SHP77 (cell line): ENCODE measurements at regions not wholly inside any gene's neighbourhood (a gene's known extent, or its start where the extent isn't known, plus 50 kb on each side); places are given as distances from the start of the nearest gene placed in this dataset.
A peak's percentile ranks its signal among the peaks of the same experiment; 100 is the strongest.

Experiments used
- DNase-seq, 2 experiments: peaks; one replicate each; lab custom pipeline; 2025; lab: John Stamatoyannopoulos, UW

DNA sequence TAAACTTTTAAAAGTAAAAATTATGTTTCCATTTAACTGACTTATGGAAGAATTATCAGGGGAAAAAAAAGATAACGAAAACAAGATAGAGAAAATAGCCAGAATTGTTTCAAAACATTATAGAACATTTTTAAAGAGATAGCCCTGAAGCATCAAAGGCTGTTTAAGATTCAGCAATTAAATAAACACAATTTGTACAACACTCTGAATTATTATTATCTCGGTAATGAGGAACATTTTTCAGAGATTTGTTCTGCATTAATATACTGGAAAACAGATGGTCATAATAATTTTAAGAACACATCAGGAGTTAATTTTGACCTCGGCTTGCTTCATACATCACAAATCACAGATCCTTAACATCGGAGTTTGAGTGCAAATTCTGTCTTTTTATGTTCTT is 643.8 kb downstream of the SORCS1 start:
- DNase-seq: no peak

DNA sequence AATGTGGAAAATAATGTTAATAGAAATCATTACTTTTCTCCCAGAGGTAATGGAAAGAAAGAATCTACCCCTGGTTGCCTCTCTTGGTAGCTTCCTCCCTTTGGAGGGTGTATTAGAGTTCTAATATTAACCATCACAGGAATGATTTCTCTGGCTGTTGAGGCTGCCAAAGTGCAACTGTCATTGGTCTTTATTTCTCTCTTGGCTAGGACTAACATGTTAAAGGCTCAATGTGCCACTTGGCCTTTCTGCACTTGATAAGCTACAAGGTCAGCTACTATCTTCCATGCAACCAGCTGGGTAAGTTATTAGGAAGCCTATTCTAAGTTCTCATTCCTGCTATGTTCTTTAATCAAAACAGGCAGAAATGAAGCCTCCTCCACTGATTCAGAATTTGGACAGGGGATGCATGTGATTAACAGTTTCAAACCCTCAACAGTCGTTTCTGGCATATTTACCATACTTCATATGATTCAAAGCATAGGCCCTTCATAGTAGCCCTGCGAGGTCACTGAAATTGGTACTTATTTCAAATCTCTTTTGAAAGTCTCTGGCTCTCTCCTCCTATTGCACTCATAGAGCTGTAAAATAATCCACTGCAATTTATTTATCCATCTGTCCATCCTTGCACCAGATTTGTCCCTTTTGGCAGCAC is 645.0 kb downstream of the SORCS1 start:
- no peak for DNase-seq

DNA sequence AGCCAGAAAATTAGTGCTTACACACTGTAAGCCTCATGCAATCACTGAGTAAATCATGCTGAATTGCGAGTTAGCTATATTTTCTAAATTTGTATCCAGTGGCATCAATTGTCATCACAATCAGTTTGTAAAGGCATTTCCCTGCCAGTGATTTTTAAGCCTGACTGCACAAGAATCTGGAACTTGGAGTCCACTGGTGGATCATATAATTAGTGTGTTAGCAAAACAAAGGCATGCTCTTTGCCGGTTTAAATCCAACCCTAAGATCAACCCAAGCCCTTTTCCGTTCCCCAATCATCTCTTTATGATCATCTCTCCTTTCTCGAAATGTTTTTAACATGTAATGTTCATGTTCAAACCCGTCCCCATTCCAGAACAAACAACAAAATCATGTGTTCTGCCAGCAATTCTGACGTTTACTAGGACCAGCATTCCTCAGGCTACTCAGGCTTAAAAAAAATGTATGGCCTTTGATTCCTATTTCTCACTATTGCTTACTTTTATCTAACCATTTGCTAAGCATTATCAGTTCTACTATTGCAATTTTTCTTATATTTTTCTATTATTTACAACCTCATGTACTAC is 649.2 kb downstream of the SORCS1 start:
- no peak for DNase-seq

DNA sequence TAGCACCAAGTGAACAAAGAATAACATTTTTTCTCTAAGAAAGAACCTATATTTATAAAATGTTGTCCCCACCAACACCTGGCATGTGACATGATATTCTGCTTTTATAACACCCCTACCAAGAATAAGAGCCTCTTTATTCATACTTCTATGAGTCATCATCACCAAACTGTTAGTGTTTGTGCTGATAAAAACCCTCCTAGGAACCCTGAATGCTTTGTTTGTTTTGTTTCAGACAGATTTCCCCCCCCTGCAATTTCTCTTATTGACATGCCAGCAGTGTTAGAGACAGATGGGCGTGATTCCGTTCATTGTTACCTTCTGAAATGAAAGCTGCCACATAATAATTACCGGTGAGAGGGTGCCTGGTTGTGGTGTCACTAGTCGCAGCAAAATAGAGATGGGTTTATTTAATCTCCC is 651.1 kb downstream of the SORCS1 start:
- DNase-seq: peak; percentile 0 to 9

DNA sequence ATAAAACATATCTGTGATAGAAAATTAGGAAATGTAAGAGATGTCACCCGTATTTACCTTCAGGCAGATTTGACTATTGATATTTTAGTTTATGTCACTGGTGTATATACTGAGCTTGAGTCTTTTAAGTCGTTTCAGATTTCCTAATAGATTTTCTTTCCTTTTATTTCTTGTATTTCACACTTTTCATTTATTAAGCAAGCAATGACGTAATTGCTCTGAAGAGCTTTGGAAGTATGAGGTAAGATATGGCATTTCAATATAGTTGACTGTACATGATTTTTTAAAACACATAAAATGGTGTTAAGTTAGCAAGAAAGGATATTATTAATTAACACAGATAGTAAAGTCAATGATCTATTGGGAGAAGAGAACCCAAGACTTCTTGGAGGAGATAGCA is 652.6 kb downstream of the SORCS1 start:
- no peak for DNase-seq

DNA sequence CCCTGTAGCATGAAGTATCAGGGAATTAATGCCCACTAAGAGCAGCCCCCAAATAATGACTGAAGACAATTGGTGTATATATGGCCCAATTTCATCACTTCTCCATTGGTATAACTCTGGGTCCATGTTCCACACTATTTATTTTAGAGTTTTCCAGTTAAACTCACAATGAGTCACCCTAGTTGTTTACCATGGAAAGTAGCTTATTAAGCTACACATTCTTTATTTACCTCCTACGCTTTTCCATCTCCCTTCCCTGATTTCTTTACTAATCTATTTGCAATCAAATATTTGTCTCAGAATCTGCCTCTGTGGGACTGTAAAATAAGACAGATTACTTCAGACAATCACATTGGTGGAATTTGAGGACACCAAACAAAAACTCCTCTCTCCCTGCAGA is 655.6 kb downstream of the SORCS1 start:
- DNase-seq: no peak

DNA sequence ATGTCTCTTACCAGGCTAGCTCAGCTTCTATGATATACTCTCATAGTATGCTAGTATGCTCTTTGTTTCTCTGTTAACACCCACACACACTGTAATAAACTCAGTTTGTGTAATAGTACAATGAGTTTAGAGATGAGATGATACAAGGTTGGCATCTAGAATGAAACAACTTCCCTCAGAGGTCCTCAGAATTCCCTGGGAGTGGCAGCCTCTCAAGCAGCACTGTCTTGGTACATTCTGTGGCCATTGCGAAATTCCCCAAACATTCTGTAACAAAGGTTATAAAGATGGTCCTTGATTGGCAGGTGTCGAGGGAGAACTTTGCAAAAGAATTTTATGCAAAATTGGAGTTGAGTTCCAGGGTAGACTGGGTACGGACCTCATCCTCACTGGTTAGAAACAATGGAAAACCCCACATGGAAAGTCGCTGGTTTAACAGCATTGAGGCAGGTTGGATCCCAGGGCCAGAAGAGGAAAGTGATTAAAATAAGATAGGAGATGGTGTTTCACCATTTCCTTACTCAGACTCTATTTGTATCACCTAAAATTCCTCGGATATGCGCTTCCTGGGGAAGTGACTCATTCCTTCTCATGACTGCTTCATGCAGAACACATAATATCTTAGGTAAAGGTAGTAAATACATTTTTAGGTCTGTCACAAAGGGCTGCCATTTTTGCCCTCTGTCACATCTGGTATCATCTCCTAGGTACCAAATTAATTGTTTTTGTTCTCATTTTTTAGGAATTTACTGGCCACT is 657.8 kb downstream of the SORCS1 start:
- DNase-seq: no peak

DNA sequence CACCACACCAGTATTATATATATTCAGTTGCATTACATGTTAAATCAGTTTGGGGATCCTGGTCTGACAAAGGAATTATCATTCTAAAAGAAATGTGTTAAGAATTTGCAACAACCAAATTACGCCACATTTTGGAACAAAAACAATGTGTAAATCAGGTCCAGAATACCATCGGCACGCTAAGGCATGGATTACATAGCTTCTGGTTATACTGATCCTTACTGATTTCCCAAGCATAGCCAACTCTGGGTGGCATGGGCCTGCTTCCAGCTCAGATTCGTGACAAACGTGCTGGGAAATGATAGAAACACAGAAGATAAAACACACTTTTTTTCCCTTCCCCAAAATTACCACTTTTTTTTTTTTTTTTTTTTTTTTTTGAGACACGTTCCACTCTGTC is 660.0 kb downstream of the SORCS1 start:
- no peak for DNase-seq

DNA sequence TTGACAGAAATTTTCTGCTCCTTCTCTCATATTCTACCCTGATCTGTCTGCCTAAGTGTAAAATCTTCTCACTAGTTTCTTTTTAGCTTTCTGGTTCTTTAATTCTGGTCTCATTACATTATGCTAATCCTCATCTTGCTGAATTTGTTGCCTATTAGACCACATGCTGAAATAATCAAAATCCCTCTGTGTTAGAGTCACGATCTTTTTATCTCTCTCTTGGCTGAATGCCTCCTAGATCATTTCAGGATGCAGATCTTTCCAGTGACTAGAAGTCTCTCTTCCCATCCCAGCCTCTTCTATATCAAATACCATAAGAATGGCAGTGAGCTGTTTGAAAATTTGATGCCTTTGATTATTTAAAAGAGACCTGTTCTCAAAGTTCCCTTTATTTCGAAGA is 661.9 kb downstream of the SORCS1 start:
- DNase-seq: no peak

DNA sequence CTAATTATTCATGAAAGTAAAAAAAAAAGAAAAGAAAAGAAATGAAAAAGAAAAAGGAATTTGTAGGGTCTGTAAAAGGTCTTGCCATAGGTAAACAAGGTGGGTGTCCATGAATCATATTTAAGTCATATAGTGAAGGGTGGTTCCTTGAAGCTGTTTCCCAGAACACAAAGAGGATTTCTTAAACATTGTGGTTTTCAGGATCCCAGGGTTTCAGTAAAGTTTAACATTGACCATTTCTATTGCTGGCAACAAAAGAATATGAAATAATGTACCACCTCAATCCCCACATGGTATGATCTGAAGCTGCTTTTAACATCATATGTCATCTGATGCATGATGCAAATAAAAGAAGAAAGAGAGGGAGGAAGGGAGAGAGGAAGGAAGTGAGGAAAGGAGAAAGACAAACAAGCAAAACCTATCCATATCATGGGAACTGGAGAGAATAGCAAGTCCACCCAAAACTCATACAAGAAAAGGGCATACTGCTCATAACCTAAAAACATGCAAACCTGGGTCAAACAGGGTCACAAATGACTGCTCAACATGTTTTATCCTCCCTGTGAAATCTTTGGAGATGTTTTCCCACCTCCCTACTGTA is 663.5 kb downstream of the SORCS1 start:
- no peak for DNase-seq

DNA sequence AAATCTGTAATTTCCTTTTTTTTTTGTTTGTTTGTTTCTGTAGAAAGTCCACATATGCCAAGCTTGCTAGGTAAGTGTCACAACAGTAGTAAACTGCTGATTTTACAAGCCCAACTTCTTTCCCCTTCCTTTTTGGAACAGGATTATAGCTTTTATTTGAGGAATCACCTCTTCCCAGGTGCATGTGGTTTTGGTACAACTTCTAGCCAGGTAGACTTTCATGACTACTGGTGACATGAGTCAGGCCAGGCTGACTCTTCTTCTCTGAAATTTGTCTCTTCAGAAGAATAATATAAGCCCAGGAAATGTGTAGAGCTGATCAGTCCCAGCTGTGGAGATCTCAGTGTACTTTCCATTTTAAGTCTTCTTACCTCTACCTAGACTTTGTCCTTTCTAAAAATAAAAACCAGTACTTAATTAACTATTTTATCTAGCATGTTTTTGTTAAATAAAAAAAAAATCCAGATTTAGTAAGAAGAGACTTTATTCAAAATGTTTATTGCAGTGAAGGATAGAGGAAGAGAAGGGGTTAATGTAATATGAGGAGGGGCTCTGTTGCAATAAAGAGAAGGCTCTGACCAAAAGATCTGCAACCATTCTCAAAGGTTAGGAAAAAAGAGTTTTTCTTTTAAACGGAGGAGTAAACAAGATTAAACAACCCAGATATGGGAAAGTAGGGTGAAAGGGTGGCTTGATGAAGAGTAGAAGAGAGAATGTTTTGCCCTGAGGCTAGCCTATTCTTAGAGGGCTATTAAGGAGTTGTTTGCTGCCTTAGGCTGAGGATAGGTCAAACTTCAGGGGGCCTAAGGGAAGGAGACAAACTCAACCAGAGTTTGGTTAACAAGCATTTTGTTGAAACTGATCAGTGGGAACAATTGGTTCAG is 664.2 kb downstream of the SORCS1 start:
- DNase-seq: no peak

DNA sequence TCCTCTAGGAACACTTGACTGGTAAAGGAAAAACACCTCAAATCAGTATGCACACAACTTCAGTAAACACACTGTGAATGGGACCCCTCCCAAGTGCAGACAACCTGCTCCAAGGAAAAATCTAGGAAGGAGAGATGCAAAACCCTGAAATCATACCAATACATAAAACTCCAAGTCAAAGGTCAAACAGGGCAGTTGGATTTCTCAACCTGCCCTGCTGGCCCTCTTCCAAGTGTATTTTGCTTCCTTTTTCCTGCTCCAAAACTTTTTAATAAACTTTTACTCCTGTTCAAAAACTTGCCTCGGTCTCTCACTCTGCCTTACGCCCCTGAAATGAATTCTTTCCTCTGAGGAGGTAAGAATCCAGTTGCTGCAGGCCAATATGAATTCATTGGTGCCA is 665.1 kb downstream of the SORCS1 start:
- no peak for DNase-seq

DNA sequence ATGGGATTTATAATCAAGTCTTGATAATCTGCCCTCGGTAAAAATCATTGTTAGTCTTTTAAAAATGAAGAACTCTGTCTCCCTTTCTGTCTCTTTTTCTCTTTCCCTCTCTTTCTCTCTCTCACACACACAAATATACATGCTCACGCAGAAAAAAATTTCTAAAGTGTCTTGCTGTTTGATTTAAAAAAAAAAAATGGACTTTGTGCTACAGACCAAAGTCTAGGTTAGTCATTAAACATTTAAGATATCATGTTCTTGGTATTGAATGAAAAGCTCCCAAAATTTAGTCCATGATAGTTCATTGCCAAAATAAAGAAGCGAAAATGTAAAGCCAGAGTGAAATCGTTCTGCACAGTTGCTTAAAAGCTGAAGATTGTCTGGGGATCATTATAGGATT is 665.8 kb downstream of the SORCS1 start:
- no peak for DNase-seq

DNA sequence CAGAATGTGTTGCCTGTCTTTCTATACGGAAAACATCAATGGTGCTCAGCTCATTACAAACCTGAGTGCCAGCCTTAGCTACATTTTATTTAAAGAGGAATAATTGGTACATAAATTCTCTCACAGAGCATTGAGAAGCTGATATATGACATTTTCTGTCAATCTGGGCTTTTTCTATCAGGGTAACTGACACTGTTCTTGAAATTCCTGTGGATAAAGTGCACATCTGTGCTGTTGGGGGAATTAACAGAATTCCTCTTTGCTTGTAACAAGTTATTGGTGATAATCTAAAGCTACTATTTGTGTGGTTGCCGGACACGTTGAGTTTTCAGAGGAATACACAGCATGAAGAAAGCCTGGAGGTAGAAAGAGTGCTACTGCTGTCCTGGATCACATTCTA is 668.6 kb downstream of the SORCS1 start:
- no peak for DNase-seq

DNA sequence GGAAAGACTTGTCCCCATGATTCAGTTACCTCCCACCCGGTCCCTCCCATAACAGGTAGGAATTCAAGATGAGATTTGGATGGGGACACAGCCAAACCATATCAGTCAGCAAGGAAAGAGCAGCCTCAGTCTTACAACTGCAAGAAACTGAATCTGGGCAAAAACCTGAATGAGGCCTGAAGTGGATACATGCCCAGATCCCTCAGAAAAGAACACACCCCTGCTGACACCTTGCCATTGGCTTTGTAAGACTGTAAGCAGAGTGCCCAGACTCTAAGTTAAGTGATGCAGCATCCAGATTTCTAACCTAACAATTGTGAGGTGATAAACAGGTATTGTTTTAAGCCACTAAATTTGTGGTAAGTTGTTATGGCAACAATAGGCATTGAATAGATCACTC is 670.8 kb downstream of the SORCS1 start:
- no peak for DNase-seq

DNA sequence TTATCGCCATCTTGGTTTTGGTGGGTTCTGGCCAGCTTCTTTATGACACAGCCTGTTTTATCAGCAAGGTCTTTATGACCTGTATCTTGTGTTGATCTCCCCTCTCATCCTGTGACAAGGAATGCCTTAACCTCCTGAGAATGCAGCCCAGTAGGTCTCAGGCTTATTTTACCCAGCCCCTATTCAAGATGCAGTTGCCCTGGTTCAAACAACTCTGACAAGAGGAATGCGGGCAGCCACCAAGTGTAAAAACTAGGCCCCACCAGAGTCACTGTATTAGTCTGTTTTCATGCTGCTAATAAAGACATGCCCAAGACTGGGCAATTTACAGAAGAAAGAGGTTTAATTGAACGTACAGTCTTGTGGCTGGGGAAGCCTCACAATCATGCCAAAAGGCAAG is 671.3 kb downstream of the SORCS1 start:
- no peak for DNase-seq

DNA sequence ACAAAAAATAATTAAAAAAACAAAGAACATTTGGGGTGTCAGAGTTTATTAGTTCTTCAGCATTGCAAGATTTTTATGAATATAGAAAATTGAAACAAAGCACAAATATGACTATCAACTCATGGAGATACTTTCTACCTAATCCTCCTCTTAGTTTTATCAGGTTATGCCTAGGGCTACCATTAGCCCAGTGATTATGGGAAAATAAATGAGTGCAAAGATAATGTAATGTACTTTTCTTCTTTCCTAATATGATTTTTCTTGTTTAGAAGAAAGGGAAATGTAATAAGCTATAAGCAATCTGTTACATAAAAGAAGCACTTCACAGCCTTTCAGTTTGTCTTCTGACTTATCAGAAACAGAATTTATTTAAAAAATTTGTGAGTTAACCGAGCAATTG is 676.8 kb downstream of the SORCS1 start:
- no peak for DNase-seq

DNA sequence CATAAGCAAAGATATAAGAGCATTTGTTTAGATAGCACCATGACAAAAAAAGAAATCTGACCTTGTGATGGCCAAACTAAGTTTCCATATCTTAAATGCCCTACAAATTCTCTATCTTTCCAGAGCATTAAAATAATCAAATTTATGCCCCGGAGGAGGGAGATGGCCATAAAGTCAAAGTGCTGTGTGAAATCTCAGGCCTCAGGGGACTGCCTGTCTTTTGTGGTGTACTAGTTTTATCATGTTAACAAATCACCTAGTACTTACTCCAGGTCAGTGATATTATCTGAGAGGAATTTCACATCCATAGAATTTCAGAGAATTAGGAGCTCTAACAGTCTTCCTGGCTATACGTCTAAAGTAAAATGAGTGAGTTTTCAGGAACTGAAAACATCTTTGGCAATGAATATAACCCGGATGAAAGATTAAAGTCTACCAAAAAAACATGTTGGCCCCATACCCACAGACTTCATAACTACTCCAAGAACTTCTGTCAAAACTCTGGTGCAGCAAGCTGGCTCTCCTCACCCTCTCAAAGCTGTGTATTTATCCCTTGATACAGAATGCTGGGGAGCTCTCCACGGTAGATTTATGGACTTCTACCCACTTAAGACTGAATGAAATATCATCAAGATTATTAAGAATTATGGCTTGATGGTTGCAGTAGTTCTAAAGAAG is 682.8 kb downstream of the SORCS1 start:
- no peak for DNase-seq

DNA sequence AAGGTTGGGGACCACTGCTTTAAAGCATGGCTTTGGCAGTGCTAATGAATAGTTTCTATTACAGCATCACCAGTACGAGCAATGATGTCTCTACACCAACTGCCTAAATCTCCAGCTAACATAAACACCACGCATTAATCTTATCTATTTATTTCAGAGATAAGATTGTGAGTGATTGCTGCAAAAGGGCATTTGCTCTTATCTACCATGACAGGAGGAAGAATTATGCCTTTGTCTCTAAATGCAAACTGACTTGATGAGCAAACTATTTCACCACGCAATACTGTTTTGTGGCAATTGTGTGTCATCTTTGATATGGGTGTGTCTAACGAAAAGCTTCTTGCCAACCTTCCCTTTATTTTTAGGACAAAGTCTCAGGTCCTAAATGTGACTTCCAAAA is 684.9 kb downstream of the SORCS1 start:
- no peak for DNase-seq

DNA sequence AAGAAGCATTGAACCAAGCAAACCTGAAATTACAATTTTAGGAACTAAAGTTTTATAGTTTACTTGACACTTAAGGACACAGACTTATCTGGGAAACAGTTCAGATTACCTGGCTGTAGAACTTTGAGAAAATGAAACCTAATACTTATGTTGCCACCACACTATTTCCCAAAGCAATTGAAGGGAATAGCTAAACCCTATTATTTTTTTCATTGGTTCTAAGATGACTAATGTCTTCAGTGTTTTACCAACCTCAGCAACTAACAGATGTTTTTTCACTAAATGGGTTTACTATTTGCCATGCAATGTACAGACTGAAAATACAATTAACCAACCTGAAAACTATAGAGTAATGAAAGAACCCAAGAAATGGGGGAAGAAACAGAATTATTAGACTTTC is 689.6 kb downstream of the SORCS1 start:
- no peak for DNase-seq

DNA sequence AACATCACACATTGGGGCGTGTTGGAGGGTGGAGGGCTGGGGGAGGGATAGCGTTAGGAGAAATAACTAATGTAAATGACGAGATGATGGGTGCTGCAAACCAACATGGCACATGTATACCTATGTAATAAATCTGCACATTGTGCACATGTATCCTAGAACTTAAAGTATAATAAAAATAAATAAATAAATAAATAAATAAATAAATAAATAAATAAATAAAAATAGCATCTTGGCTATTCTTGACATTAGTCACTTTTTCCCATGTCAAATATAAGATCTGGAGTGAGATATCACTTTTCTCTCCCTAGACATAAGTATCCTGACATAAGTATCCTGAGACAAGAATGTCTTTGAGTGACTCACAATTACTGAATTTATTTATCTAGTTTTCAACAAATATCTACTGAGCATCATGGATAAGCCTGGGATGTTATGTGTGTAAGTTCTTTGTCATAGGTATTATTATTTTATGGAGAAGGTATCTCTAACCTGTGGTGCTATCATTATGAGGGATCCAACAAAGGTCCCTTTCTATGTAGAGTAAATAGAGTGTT is 691.3 kb downstream of the SORCS1 start:
- DNase-seq: no peak
